ENCODE measurements at regions not wholly inside any gene's neighbourhood (a gene's known extent, or its start where the extent isn't known, plus 50 kb on each side); places are given as distances from the start of the nearest gene placed in this dataset.

DNA sequence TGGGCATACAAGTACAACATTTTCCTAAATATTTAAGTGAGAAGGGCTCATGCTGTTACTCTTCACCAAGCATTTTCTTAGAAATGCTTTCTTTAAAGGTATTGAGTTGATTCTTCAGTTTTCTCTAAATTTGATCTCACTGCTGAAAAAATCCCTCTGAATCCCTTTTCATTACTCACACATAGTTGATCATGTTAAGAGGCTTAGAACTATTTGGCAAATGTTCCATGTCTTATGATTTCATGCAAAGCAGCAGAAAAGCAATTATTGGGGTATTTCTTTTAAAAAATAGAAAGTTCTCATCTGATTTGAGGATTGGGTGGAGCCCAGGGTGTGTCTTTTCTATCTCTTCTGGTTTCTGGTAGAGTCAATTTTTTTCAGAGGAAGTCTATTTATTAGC lies 1079.8 kb upstream of the ZEB2 start:
- TF ChIP-seq, protein P1, sequence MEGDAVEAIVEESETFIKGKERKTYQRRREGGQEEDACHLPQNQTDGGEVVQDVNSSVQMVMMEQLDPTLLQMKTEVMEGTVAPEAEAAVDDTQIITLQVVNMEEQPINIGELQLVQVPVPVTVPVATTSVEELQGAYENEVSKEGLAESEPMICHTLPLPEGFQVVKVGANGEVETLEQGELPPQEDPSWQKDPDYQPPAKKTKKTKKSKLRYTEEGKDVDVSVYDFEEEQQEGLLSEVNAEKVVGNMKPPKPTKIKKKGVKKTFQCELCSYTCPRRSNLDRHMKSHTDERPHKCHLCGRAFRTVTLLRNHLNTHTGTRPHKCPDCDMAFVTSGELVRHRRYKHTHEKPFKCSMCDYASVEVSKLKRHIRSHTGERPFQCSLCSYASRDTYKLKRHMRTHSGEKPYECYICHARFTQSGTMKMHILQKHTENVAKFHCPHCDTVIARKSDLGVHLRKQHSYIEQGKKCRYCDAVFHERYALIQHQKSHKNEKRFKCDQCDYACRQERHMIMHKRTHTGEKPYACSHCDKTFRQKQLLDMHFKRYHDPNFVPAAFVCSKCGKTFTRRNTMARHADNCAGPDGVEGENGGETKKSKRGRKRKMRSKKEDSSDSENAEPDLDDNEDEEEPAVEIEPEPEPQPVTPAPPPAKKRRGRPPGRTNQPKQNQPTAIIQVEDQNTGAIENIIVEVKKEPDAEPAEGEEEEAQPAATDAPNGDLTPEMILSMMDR (IDR thresholded peaks at IDR 0.05; ENCODE audit: insufficient read depth, low read length): no peak
- TF ChIP-seq POLR2AphosphoS5 (IDR thresholded peaks at IDR 0.05; ENCODE audit: low read depth): no peak
- TF ChIP-seq, protein P2, sequence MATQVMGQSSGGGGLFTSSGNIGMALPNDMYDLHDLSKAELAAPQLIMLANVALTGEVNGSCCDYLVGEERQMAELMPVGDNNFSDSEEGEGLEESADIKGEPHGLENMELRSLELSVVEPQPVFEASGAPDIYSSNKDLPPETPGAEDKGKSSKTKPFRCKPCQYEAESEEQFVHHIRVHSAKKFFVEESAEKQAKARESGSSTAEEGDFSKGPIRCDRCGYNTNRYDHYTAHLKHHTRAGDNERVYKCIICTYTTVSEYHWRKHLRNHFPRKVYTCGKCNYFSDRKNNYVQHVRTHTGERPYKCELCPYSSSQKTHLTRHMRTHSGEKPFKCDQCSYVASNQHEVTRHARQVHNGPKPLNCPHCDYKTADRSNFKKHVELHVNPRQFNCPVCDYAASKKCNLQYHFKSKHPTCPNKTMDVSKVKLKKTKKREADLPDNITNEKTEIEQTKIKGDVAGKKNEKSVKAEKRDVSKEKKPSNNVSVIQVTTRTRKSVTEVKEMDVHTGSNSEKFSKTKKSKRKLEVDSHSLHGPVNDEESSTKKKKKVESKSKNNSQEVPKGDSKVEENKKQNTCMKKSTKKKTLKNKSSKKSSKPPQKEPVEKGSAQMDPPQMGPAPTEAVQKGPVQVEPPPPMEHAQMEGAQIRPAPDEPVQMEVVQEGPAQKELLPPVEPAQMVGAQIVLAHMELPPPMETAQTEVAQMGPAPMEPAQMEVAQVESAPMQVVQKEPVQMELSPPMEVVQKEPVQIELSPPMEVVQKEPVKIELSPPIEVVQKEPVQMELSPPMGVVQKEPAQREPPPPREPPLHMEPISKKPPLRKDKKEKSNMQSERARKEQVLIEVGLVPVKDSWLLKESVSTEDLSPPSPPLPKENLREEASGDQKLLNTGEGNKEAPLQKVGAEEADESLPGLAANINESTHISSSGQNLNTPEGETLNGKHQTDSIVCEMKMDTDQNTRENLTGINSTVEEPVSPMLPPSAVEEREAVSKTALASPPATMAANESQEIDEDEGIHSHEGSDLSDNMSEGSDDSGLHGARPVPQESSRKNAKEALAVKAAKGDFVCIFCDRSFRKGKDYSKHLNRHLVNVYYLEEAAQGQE (IDR thresholded peaks at IDR 0.05; ENCODE audit: insufficient replicate concordance, low read depth): no peak

Measured in HL-60 (cell line).